ENCODE measurements at regions not wholly inside any gene's neighbourhood (a gene's known extent, or its start where the extent isn't known, plus 50 kb on each side); places are given as distances from the start of the nearest gene placed in this dataset.

DNA sequence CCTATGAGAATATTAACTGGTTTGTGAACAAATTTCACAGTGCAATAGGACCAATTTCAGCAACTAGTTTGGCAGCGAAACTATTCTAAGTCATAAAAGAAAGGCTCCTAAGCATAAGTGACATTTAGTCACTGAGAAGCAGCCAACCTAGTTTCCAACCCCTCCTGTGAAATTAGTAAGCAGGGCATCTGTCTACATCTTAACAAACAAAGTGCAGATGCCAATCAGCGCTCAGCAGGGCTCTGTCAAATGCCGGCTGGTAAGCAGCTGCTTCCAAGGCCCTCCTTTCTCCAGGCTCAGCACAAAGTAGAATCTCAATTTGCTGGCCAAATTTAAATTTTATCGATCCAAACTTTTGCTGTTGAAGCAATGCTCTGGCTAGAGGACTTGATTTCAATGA lies 124.7 kb downstream of the ICOS start:
- TF ChIP-seq, protein P1, sequence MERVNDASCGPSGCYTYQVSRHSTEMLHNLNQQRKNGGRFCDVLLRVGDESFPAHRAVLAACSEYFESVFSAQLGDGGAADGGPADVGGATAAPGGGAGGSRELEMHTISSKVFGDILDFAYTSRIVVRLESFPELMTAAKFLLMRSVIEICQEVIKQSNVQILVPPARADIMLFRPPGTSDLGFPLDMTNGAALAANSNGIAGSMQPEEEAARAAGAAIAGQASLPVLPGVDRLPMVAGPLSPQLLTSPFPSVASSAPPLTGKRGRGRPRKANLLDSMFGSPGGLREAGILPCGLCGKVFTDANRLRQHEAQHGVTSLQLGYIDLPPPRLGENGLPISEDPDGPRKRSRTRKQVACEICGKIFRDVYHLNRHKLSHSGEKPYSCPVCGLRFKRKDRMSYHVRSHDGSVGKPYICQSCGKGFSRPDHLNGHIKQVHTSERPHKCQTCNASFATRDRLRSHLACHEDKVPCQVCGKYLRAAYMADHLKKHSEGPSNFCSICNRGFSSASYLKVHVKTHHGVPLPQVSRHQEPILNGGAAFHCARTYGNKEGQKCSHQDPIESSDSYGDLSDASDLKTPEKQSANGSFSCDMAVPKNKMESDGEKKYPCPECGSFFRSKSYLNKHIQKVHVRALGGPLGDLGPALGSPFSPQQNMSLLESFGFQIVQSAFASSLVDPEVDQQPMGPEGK (tag by site-specific recombination; IDR thresholded peaks at IDR 0.05): no peak
- TF ChIP-seq, protein P2, sequence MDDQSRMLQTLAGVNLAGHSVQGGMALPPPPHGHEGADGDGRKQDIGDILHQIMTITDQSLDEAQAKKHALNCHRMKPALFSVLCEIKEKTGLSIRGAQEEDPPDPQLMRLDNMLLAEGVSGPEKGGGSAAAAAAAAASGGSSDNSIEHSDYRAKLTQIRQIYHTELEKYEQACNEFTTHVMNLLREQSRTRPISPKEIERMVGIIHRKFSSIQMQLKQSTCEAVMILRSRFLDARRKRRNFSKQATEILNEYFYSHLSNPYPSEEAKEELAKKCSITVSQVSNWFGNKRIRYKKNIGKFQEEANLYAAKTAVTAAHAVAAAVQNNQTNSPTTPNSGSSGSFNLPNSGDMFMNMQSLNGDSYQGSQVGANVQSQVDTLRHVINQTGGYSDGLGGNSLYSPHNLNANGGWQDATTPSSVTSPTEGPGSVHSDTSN (CRISPR knock-in tag; IDR thresholded peaks at IDR 0.05): no peak
- TF ChIP-seq, protein P3, sequence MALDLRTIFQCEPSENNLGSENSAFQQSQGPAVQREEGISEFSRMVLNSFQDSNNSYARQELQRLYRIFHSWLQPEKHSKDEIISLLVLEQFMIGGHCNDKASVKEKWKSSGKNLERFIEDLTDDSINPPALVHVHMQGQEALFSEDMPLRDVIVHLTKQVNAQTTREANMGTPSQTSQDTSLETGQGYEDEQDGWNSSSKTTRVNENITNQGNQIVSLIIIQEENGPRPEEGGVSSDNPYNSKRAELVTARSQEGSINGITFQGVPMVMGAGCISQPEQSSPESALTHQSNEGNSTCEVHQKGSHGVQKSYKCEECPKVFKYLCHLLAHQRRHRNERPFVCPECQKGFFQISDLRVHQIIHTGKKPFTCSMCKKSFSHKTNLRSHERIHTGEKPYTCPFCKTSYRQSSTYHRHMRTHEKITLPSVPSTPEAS (tag by site-specific recombination; IDR thresholded peaks at IDR 0.05): no peak
- TF ChIP-seq ZNF623 (tag by site-specific recombination; IDR thresholded peaks at IDR 0.05) (no peak), TCF7L2 (IDR thresholded peaks at IDR 0.05; ENCODE audit: borderline replicate concordance, low read depth, low read length) (no peak), ZNF548 (tag by site-specific recombination; IDR thresholded peaks at IDR 0.05) (no peak), ZNF138 (tag by site-specific recombination; IDR thresholded peaks at IDR 0.05; ENCODE audit: borderline replicate concordance) (no peak), ZNF24 (tag by site-specific recombination; IDR thresholded peaks at IDR 0.05) (no peak), ZBTB8A (tag by site-specific recombination; IDR thresholded peaks at IDR 0.05) (no peak), ZNF324 (tag by site-specific recombination; IDR thresholded peaks at IDR 0.05) (no peak)
- TF ChIP-seq, protein P4, sequence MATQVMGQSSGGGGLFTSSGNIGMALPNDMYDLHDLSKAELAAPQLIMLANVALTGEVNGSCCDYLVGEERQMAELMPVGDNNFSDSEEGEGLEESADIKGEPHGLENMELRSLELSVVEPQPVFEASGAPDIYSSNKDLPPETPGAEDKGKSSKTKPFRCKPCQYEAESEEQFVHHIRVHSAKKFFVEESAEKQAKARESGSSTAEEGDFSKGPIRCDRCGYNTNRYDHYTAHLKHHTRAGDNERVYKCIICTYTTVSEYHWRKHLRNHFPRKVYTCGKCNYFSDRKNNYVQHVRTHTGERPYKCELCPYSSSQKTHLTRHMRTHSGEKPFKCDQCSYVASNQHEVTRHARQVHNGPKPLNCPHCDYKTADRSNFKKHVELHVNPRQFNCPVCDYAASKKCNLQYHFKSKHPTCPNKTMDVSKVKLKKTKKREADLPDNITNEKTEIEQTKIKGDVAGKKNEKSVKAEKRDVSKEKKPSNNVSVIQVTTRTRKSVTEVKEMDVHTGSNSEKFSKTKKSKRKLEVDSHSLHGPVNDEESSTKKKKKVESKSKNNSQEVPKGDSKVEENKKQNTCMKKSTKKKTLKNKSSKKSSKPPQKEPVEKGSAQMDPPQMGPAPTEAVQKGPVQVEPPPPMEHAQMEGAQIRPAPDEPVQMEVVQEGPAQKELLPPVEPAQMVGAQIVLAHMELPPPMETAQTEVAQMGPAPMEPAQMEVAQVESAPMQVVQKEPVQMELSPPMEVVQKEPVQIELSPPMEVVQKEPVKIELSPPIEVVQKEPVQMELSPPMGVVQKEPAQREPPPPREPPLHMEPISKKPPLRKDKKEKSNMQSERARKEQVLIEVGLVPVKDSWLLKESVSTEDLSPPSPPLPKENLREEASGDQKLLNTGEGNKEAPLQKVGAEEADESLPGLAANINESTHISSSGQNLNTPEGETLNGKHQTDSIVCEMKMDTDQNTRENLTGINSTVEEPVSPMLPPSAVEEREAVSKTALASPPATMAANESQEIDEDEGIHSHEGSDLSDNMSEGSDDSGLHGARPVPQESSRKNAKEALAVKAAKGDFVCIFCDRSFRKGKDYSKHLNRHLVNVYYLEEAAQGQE (tag by site-specific recombination; IDR thresholded peaks at IDR 0.05): no peak
- TF ChIP-seq, protein P5, sequence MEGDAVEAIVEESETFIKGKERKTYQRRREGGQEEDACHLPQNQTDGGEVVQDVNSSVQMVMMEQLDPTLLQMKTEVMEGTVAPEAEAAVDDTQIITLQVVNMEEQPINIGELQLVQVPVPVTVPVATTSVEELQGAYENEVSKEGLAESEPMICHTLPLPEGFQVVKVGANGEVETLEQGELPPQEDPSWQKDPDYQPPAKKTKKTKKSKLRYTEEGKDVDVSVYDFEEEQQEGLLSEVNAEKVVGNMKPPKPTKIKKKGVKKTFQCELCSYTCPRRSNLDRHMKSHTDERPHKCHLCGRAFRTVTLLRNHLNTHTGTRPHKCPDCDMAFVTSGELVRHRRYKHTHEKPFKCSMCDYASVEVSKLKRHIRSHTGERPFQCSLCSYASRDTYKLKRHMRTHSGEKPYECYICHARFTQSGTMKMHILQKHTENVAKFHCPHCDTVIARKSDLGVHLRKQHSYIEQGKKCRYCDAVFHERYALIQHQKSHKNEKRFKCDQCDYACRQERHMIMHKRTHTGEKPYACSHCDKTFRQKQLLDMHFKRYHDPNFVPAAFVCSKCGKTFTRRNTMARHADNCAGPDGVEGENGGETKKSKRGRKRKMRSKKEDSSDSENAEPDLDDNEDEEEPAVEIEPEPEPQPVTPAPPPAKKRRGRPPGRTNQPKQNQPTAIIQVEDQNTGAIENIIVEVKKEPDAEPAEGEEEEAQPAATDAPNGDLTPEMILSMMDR (tag by site-specific recombination; IDR thresholded peaks at IDR 0.05): no peak
- TF ChIP-seq, protein P6, sequence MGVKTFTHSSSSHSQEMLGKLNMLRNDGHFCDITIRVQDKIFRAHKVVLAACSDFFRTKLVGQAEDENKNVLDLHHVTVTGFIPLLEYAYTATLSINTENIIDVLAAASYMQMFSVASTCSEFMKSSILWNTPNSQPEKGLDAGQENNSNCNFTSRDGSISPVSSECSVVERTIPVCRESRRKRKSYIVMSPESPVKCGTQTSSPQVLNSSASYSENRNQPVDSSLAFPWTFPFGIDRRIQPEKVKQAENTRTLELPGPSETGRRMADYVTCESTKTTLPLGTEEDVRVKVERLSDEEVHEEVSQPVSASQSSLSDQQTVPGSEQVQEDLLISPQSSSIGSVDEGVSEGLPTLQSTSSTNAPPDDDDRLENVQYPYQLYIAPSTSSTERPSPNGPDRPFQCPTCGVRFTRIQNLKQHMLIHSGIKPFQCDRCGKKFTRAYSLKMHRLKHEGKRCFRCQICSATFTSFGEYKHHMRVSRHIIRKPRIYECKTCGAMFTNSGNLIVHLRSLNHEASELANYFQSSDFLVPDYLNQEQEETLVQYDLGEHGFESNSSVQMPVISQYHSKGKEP (tag by site-specific recombination; IDR thresholded peaks at IDR 0.05): no peak
- TF ChIP-seq, protein P7, sequence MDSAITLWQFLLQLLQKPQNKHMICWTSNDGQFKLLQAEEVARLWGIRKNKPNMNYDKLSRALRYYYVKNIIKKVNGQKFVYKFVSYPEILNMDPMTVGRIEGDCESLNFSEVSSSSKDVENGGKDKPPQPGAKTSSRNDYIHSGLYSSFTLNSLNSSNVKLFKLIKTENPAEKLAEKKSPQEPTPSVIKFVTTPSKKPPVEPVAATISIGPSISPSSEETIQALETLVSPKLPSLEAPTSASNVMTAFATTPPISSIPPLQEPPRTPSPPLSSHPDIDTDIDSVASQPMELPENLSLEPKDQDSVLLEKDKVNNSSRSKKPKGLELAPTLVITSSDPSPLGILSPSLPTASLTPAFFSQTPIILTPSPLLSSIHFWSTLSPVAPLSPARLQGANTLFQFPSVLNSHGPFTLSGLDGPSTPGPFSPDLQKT (IDR thresholded peaks at IDR 0.05; ENCODE audit: borderline replicate concordance, low read depth, low read length): no peak

Measured in HEK293 (cell line).